Ishikawa (cell line): ENCODE measurements at regions not wholly inside any gene's neighbourhood (a gene's known extent, or its start where the extent isn't known, plus 50 kb on each side); places are given as distances from the start of the nearest gene placed in this dataset.

ENCODE experiments used
- CEBPB ChIP-seq: IDR thresholded peaks from 2 replicates; pipeline ENCODE4 v1.6.1; 2012
- CREB1 ChIP-seq: IDR thresholded peaks from 2 replicates; pipeline ENCODE4 v1.6.1; 2012; ENCODE audit warnings: low read depth
- EGR1 ChIP-seq: IDR thresholded peaks from 2 replicates; pipeline ENCODE4 v1.6.1; 2012
- EP300 ChIP-seq: IDR thresholded peaks from 2 replicates; pipeline ENCODE4 v1.6.1; 2012; ENCODE audit warnings: borderline replicate concordance
- FOXM1 ChIP-seq: IDR thresholded peaks from 2 replicates; pipeline ENCODE4 v1.6.1; 2012; ENCODE audit warnings: low read depth, borderline replicate concordance
- MAX ChIP-seq: IDR thresholded peaks from 2 replicates; pipeline ENCODE4 v1.6.1; 2012
- NFIC ChIP-seq: IDR thresholded peaks from 2 replicates; pipeline ENCODE4 v1.6.1; 2012
- RAD21 ChIP-seq: IDR thresholded peaks from 2 replicates; pipeline ENCODE4 v1.6.1; 2012; ENCODE audit warnings: low read depth
- REST ChIP-seq: IDR thresholded peaks from 2 replicates; pipeline ENCODE4 v1.6.1; 2012; ENCODE audit warnings: low read depth, mild to moderate bottlenecking
- TAF1 ChIP-seq: IDR thresholded peaks from 2 replicates; pipeline ENCODE4 v1.6.1; 2012; ENCODE audit warnings: low read depth, mild to moderate bottlenecking
- TEAD4 ChIP-seq: IDR thresholded peaks from 2 replicates; pipeline ENCODE4 v1.6.1; 2012
- YY1 ChIP-seq: IDR thresholded peaks from 2 replicates; pipeline ENCODE4 v1.6.1; 2012; ENCODE audit warnings: low read depth
- ZBTB7A ChIP-seq: IDR thresholded peaks from 2 replicates; pipeline ENCODE4 v1.6.1; 2012; ENCODE audit warnings: low read depth

GRCh38 chr3:188060264-188060835 is 93.6 kb upstream of the LPP start:
- TF ChIP-seq EGR1 (no peak), EP300 (no peak), MAX (no peak), CEBPB (no peak), CREB1 (no peak), TAF1 (no peak), REST (no peak), NFIC (no peak), FOXM1 (no peak), ZBTB7A (no peak), RAD21 (no peak), TEAD4 (no peak), YY1 (no peak)
